Common myeloid progenitor, CD34-positive (primary cell): ENCODE measurements at regions not wholly inside any gene's neighbourhood (a gene's known extent, or its start where the extent isn't known, plus 50 kb on each side); places are given as distances from the start of the nearest gene placed in this dataset.
"Not testable (repeated sequence)": the region's sequence is repeated elsewhere in the genome, so short reads cannot be mapped to it uniquely, and the experiment has no call there.

Experiments
- CTCF ChIA-PET: fragments of 350-600 bp; sonication (Branson Sonifier 250); formaldehyde crosslinking; loops from one replicate; lab custom pipeline; 2021; ENCODE audit warnings: antibody characterized with exemption; lab: Charles Lee
- POLR2A ChIA-PET: fragments of 350-600 bp; sonication (Branson Sonifier 250); formaldehyde crosslinking; loops from one replicate; lab custom pipeline; 2021; ENCODE audit warnings: antibody characterized with exemption; lab: Charles Lee
- DNase-seq, 3 donors: peaks; one replicate each; pipeline versions ENCODE4 v3.0.0 to v3.0.0-alpha.2; 2013
- H3K27ac ChIP-seq, 2 experiments: 1 replicate in 1 of 2; 2 replicates in 1 of 2; pipeline ENCODE4 v1.7.0; 2013; ENCODE audit warnings: inconsistent platforms in 2 of 2, low read length in 2 of 2, mild to moderate bottlenecking in 2 of 2, low read depth in 1 of 2, moderate library complexity in 1 of 2; ENCODE audit not compliant: severe bottlenecking in 2 of 2, insufficient read depth in 1 of 2, poor library complexity in 1 of 2
- H3K27me3 ChIP-seq, 5 experiments: replicated peaks in 2 of 5; 1 replicate in 3 of 5; 2 replicates in 2 of 5; pipeline versions ENCODE4 v1.6.1 to v1.7.0; 2013; ENCODE audit warnings: low read length in 4 of 5, mild to moderate bottlenecking in 2 of 5, moderate library complexity in 2 of 5, inconsistent platforms in 1 of 5; ENCODE audit not compliant: insufficient read depth in 5 of 5, control insufficient read depth in 4 of 5
- H3K36me3 ChIP-seq, 4 experiments: 1 replicate in 2 of 4; 2 replicates in 2 of 4; pipeline versions ENCODE4 v1.6.1 to v1.7.0; 2013; ENCODE audit warnings: low read length in 3 of 4, control low read depth in 1 of 4, mild to moderate bottlenecking in 1 of 4; ENCODE audit not compliant: control insufficient read depth in 4 of 4, insufficient read depth in 4 of 4
- H3K4me1 ChIP-seq, 4 experiments: 1 replicate in 3 of 4; 2 replicates in 1 of 4; pipeline versions ENCODE4 v1.6.1 to v1.7.1; 2013; ENCODE audit warnings: low read length in 3 of 4, mild to moderate bottlenecking in 3 of 4, control low read depth in 1 of 4, inconsistent platforms in 1 of 4, moderate library complexity in 1 of 4; ENCODE audit not compliant: control insufficient read depth in 4 of 4, insufficient read depth in 4 of 4; ENCODE audit errors: control extremely low read depth in 1 of 4
- H3K4me3 ChIP-seq, 7 experiments: 1 replicate in 4 of 7; 2 replicates in 3 of 7; pipeline versions ENCODE4 v1.5.1 to v1.7.0; 2013; ENCODE audit warnings: mild to moderate bottlenecking in 7 of 7, low read length in 6 of 7, moderate library complexity in 6 of 7, inconsistent platforms in 2 of 7, low read depth in 2 of 7, control low read depth in 1 of 7; ENCODE audit not compliant: insufficient read depth in 4 of 7, control insufficient read depth in 1 of 7; ENCODE audit errors: extremely low read depth in 1 of 7
- H3K9me3 ChIP-seq, 5 experiments: 1 replicate in 4 of 5; 2 replicates in 1 of 5; pipeline versions ENCODE4 v1.6.1 to v1.7.1; 2013; ENCODE audit warnings: low read length in 4 of 5, mild to moderate bottlenecking in 2 of 5, inconsistent platforms in 1 of 5, low read depth in 1 of 5, moderate library complexity in 1 of 5; ENCODE audit not compliant: control insufficient read depth in 4 of 5, insufficient read depth in 2 of 5; ENCODE audit errors: control extremely low read depth in 1 of 5
- WGBS: methylation state at CpG from one replicate; pipeline ENCODE4 v1.1.5; 2013; ENCODE audit not compliant: insufficient coverage; 5-methylcytosine and 5-hydroxymethylcytosine counted together

GRCh38 chr11:47928426-47928825 lies 51.9 kb upstream of the PTPRJ start:
- Histone ChIP-seq H3K9me3 (no peaks in the 10 kb centered on the region), H3K4me1 (peaks cover 8 to 15% (median 11%) of the 10 kb centered on the region in 4 experiments), H3K36me3 (no peaks in the 10 kb centered on the region), H3K27ac (no peak overlapping the region), H3K27me3 (no peaks in the 10 kb centered on the region), H3K4me3 (peak overlapping the region in 3 of 7 experiments; percentile 2 to 62 (median 28))
- peak in 2 of 3 donors; percentile 52 to 55 for DNase-seq
- ChIA-PET POLR2A (no interaction called here), CTCF (interaction anchor here (12.6 kb wide), 1 partner anchor 179 kb away, joined by 272 read pairs; no protein-coding TSS in a partner anchor)
- WGBS: 0% methylated on average over 1 of the region's 5 CpGs

- ChIA-PET POLR2A (no interaction called here), CTCF (interaction anchor here (1.5 kb wide), 1 partner anchor 10 kb away, joined by 8 read pairs; no protein-coding TSS in a partner anchor)
- no peak overlapping the region for H3K27ac ChIP-seq
- no peaks in the 10 kb centered on the region for H3K9me3 ChIP-seq
- H3K4me1 ChIP-seq: peaks cover 11 to 36% (median 30%) of the 10 kb centered on the region in 4 experiments
- no peak overlapping the region for H3K4me3 ChIP-seq
- no peaks in the 10 kb centered on the region for H3K36me3 ChIP-seq
- no peak for DNase-seq
- WGBS: 85% methylated on average over 4 of the region's 8 CpGs
- H3K27me3 ChIP-seq: no peaks in the 10 kb centered on the region
Measured at GRCh38 chr11:47924184-47924691, 56.1 kb upstream of the PTPRJ start.

- H3K4me1 ChIP-seq: peaks cover 9 to 39% (median 33%) of the 10 kb centered on the region in 4 experiments
- H3K4me3 ChIP-seq: no peak overlapping the region
- H3K27ac ChIP-seq: no peak overlapping the region
- WGBS: 70% methylated on average over 4 of the region's 4 CpGs
- ChIA-PET POLR2A (no interaction called here), CTCF (interaction anchor here (3.8 kb wide), 1 partner anchor 10 kb away, joined by 20 read pairs; no protein-coding TSS in a partner anchor)
- no peak for DNase-seq
- H3K36me3 ChIP-seq: no peaks in the 10 kb centered on the region
- H3K27me3 ChIP-seq: no peaks in the 10 kb centered on the region
- no peaks in the 10 kb centered on the region for H3K9me3 ChIP-seq
Measured at GRCh38 chr11:47923667-47924066, 56.7 kb upstream of the PTPRJ start.

- H3K27me3 ChIP-seq, H3K4me3 ChIP-seq, H3K27ac ChIP-seq, H3K9me3 ChIP-seq, DNase-seq, H3K36me3 ChIP-seq, POLR2A ChIA-PET: not testable (repeated sequence)
- H3K4me1 ChIP-seq: peaks cover 3 to 53% (median 41%) of the 10 kb centered on the region in 4 experiments
- CTCF ChIA-PET: interaction anchor here (3.8 kb wide), 1 partner anchor 12 kb away, joined by 20 read pairs; no protein-coding TSS in a partner anchor
- WGBS: 98% methylated on average over 6 of the region's 6 CpGs
Measured at GRCh38 chr11:47921080-47921555, 59.2 kb upstream of the PTPRJ start.

GRCh38 chr11:47918882-47919495 lies 61.4 kb upstream of the PTPRJ start:
- H3K4me3 ChIP-seq: peak overlapping the region in 1 of 7 experiments; percentile 48
- H3K36me3 ChIP-seq: no peaks in the 10 kb centered on the region
- ChIA-PET CTCF (interaction anchor here (0.9 to 1.9 kb wide), 3 partner anchors 15 to 189 kb away, joined by 3 to 4 read pairs (median 3); no protein-coding TSS in a partner anchor), POLR2A (no interaction called here)
- H3K9me3 ChIP-seq: no peaks in the 10 kb centered on the region
- no peak for DNase-seq
- H3K27ac ChIP-seq: peak overlapping the region in 1 of 2 experiments; percentile 85
- peaks cover 3 to 59% (median 47%) of the 10 kb centered on the region in 4 experiments for H3K4me1 ChIP-seq
- 94% methylated on average over 4 of the region's 4 CpGs for WGBS
- no peaks in the 10 kb centered on the region for H3K27me3 ChIP-seq

GRCh38 chr11:47918370-47918690 lies 62.0 kb upstream of the PTPRJ start:
- ChIA-PET POLR2A (no interaction called here), CTCF (interaction anchor here (0.6 to 1.9 kb wide), 4 partner anchors 16 to 189 kb away, joined by 3 to 4 read pairs (median 4); no protein-coding TSS in a partner anchor)
- H3K27me3 ChIP-seq: no peaks in the 10 kb centered on the region
- WGBS: 10% methylated on average over 3 of the region's 3 CpGs
- no peaks in the 10 kb centered on the region for H3K36me3 ChIP-seq
- H3K4me3 ChIP-seq: peak overlapping the region in 3 of 7 experiments; percentile 20 to 48 (median 22)
- peaks cover 3 to 59% (median 47%) of the 10 kb centered on the region in 4 experiments for H3K4me1 ChIP-seq
- DNase-seq: no peak
- no peaks in the 10 kb centered on the region for H3K9me3 ChIP-seq
- peak overlapping the region; percentile 62 to 85 for H3K27ac ChIP-seq
